DMS 273 (cell line): ENCODE measurements at regions not wholly inside any gene's neighbourhood (a gene's known extent, or its start where the extent isn't known, plus 50 kb on each side); places are given as distances from the start of the nearest gene placed in this dataset.
A peak's percentile ranks its signal among the peaks of the same experiment; 100 is the strongest.
"Not testable (repeated sequence)": the region's sequence is repeated elsewhere in the genome, so short reads cannot be mapped to it uniquely, and the experiment has no call there.

ENCODE experiments used
- DNase-seq: peaks from one replicate; lab custom pipeline; 2025; ENCODE audit not compliant: unreplicated experiment; lab: John Stamatoyannopoulos, UW

DNA sequence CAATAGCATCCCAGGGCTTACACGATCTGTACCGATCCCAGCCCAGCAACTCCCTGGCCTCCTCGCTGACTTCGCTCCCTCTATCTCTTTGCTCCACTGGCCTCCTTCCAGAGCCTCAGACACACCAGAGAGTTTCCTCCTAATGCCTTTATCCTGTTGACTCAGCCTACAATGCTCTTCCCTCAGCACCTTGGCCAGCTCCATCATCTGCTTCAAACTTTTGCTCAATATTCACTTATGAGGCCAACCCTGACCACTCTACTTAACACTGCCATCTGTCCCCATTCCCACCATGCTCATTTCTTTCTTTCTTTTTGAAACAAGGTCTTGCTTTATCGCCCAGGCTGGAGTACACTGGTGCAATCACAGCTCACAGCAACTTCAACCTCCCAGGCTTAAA is 180.9 kb downstream of the CEP170 start:
- not testable (repeated sequence) for DNase-seq

DNA sequence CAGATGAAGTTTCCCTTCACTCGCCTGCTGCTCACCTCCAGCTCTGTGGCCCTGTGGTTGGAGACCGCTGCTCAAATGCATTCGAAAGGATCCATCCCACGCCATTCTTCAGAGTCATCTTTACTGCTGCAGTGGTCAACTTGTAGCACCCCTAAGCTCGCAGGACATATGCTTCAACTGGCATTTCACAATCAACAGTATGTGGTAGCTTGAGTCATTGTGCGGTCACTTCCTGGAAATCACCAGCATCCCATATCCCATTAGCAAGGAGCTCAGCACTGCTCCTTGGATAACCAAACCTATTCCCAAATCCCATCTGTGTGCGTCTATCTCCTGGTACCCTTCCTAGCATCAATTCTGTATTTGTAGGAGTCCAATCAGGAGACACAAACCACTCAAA is 188.0 kb downstream of the CEP170 start:
- DNase-seq, result not testable (repeated sequence)

DNA sequence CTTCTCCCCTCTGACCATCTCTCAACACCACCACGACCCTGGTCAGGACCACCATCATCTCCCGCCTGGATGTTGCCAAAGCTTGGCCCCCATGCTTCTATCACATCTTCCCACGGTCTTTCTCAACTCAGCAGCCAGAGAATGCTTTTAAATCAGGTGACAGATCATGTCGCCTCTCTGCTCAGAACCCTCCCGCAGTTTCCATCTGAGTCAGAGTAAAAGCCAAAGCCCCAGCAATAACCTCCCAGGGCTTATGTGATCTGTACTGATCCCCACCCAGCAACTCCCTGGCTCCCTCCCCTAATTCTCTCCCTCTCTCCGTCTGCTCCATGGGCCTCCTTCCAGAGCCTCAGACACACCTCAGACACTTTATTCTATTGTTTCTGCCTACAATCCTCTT is 193.1 kb downstream of the CEP170 start:
- DNase-seq, result not testable (repeated sequence)

DNA sequence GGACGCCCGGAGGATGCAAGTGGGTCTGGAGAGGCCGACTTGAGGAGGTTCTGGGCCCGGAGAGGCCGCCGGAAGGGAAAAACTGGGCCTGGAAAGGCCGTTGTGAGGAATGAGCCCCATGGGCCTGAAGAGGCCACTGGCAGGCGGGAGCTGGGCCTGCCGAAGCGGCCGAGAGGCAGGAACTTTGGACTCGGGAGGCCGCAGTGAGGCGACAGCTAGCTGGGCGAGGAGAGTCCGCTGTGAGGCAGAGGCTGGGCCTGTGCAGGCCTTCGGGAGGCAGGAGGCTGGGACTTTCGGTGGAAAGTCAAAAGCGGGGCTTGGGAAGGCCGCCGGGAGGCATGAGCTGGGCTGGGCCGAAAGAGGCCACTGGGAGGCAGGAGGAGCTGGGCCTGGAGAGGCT is 199.6 kb downstream of the CEP170 start:
- not testable (repeated sequence) for DNase-seq

DNA sequence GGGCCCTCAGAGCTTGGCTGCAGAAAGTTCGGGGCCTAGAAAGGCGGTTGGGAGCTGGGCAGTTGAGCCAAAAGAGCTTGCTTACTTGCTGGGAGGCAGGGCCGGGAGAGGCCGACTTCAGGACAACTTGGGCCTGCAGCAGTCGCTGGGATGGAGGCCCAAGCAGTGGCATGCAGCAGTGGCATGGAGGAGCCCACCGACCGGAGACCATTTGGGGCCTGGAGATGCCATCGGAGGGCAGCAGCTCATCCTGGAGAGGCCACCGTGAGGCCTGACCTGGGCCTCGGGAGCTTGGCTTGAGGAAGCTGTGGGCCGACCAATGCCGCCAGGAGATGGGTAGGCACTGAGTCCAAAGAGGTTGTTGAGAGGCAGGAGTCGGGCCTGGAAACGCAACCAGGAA is 200.0 kb downstream of the CEP170 start:
- not testable (repeated sequence) for DNase-seq

DNA sequence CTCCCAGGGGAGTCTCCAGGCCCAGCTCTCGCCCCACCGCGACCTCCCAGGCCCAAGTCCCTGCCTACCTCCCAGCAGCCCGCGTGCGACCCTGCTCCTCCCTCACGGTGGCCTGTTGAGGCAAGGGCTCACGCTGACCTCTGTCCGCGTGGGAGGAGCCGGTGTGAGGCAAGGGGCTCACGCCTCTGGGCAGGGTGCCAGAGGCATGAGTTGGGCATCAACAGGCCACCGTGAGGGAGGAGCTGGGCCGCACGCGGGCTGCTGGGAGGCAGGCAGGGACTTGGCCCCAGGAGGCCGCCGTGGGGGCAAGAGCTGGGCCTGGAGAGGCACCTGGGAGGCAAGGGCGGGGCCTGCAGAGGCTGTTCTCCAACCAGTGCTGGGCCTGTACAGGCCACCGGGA is 200.4 kb downstream of the CEP170 start:
- DNase-seq, result not testable (repeated sequence)

DNA sequence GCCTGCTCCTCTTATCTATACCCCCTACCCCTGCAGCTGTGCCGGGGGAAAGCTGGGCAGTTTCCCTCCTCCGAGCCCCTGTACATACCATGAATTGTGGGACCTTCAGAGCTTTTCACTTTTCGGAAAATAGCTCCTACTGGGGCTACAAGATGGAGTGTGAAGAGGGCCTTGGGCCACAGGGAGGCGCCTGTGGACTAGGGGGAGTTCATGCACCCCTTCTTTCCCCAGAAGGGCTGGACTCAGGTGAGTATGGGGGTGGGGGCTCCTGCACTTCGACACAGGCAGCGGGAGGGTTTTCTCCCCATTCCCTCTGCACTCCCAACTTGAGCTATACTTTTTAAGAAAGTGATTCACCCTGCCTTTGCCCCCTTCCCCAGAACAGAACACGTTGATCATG is 202.0 kb downstream of the CEP170 start:
- not testable (repeated sequence) for DNase-seq

DNA sequence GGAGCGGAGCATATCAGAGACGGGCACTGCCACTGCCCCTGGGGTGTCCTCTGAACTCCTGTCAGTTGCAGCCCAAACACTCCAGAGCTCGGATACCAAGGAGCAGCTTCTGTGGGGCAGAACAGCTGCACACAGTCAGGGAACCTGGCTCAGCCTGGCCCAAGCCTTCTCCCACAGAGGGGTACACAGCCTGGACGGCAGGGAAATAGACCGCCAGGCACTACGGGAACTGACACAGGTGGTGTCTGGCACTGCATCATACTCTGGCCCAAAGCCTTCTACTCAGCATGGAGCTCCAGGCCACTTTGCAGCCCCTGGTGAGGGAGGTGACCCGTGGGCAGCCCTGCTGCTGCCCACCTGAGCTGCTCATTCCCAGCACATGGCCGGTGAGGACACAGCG is 204.5 kb downstream of the CEP170 start:
- not testable (repeated sequence) for DNase-seq

DNA sequence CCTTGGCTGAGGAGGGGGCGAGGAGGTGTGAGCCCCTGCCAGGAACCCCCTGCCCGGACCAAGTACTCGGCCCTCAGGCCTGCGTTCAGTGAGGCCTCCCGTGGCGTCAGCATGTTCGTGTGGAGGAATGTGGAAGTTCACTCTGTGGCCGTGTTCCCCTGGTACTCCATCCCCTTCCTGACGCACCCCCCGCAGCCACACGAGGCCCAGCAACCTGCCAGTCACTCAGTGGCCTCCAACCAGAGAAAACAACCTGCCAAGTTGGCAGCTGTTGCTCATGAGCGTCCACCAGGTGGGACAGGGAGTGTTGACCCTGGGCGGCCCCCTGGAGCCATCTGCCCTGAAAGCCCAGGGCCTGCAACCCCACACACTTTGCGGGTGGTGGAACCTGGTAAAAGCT is 205.4 kb downstream of the CEP170 start:
- not testable (repeated sequence) for DNase-seq

DNA sequence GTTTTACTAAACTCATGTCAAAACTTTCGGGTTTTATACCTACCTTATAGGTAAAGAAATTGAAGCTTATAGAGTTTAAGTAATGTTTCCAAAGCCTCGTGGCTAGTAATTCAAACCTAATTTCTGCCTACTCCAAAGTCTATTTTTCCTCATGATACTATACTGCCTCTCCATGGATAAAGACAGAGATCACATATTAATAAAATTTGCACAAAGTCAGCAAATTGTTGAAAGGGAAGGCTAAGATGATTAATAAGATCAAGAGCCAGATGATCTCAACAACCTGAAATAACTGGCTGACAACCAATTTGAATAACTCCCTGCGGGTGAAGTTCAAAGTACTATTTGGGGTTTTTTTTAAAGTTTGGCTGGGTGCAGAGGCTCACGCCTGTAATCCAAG is 233.7 kb downstream of the CEP170 start:
- DNase-seq, result not testable (repeated sequence)

DNA sequence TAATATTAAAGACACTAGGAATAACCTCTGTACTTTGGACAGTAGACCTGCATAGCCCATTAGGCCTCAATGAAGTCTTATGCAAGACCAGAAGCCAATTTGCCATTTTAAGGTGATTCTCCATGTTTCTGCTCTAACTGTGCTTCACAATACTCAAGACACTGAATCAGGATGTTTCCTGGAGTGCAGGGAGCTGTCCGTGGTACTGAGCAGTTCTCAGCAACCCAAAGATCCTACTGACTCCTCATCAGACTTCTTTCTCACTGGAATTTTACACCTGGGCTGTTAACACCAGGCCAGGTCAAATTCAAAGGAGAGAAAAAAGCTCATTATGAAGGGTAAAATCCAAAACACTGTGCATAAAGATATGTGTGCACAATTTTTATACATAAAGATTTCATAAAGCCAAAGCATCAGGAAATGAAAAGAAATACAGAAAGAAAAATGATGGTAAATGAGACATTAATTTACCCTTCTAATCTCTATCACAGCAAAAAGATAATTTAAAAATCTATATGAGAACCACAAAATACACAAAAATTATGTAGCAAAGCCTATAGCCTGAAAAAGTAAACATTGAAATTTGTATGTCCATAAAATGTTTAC is 235.9 kb downstream of the CEP170 start:
- not testable (repeated sequence) for DNase-seq

DNA sequence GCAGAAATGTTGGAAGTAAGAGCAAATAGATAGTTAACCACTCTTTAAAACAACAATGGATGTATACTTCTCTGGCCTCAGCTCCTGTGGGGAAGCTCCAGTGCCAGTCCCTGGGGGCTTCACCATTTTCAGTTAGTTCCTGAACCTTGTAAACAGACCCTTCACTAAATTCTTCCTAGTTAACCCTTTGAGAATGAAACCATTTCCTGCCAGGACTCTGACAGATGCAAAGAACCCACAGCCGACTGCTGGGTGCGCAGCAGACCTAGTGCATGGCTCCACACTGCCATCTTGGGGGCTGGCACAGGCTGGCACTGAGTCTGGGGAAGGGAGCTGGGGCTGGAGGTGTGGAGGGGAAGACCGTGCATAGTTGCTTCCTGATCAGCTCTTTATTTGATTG is 244.4 kb downstream of the CEP170 start:
- not testable (repeated sequence) for DNase-seq

DNA sequence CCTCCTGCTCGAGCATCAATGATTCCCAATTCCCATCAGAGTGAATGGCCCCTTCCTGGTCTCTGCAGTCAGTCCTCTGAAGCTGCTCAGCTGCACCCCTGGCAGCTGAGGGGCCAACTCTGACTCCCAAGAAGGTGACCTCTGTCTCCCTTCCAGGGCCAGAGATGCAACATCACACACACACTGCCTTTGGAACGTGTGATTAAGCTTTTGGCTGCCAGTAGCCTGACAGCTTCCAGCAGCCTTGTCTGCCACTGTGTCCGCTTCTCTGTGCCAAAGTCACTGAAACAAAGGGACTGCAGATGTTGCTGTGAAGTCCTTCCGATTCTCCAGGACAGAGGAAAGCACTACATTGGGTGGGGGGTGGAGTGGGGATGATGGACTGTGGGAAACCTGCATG is 254.1 kb downstream of the CEP170 start:
- not testable (repeated sequence) for DNase-seq

DNA sequence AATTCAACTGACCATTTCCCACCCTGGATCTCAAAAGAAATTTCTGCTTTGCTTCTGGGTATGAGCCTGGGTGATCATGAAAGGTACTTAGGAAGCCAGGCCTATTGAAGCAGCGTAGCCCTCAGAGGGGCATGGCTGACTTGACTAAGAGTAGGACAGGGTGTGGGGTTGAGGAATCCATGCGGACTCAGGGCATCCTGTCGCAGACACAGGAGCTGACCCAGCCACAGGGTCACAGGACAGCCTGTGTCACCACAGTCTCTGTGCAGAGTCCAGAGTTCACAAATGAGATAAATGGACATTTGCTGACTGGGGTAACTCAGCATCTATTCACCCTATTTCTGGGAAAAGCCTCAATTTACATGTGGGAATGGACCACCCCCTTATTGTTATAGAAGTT is 262.3 kb downstream of the CEP170 start:
- DNase-seq, result not testable (repeated sequence)

DNA sequence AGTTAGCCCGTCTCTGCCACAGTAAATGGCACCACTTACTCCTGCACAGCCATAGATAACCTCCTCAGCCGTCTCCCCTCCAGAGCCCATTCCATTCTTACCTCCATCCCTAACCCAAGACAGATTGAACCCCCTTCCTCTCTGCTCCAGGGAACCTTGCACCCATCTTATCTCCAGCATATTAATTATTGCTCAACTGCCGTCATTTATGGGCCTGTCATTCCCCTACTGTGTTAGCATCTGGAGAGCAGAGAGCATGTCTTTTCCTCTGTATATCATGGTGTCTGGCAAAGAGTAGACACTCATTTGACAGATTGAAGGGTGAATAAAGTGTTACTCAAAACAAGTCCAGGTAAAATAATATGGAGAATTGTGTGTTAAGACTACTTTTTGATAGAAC is 270.0 kb downstream of the CEP170 start:
- DNase-seq, result not testable (repeated sequence)

DNA sequence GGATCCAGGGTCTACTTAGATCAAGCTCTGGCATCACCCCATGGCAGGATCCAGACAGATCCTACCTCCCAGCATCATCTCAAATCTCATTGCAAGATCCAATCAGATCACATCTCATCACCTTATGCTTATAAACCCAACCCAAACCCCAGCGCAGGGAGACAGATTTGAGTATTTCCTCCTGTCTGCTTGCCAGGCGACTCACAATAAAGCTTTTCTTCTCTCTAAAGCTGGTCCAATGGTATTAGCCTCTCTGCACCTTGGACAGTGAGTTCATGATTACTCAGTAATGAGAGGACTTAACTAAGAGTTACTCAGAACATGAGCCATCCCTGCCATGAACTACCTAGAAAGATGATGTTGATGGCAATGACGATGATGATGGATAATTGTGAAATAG is 281.7 kb downstream of the CEP170 start:
- not testable (repeated sequence) for DNase-seq

DNA sequence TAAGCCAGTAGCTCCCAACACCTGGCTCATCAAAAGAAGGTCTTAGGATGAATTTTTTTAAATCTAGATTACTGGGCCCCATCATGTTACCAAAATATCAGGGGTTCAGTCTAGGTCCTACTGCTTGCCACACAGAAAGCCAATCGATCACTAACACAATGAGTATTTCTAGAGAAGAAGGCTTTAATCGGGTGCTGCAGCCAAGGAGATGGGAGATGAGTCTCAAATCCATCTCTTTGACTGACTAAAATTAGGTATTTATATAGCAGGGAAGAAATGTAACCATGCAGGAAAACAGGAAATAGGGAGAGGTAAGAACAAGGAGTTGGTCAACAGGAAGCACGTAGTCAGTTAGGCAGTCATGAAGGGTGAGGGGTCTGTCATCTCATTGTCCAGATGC is 288.2 kb downstream of the CEP170 start:
- DNase-seq, result no peak

DNA sequence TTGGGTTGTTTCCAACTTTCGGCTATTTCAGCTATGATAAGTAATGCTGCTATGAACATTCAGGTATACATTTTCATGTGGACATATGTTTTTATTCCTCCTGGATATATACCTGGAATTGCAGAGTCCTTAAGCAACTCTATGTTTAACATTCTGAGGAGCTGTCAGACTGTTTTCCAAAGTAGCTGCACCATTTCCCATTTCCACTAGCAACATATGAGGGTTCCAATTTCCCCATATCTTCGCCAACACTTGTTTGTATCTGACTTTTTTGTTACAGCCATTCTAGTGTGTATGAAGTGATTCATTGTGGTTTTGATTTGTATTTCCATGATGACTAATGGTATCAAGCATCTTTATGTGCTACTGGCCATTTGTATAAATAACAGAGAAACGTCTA is 295.7 kb downstream of the CEP170 start:
- DNase-seq, result not testable (repeated sequence)

DNA sequence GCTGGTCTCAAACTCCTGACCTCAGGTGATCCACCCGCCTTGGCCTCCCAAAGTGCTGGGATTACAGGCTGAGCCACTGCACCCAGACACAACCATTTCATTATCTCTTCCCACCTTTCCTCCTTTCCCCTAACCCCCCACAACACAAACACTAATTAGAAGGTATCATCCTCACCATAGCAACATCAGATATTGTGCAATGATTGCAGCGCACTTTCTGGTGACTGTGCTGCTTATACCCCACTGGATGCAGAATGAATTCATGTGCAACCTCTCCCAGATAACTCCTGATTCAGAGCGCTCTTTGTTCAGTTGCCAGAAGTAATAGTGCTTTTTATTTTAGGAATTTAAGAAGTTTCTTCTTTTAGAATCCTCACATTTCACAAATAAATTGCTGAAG is 300.1 kb downstream of the CEP170 start:
- not testable (repeated sequence) for DNase-seq

DNA sequence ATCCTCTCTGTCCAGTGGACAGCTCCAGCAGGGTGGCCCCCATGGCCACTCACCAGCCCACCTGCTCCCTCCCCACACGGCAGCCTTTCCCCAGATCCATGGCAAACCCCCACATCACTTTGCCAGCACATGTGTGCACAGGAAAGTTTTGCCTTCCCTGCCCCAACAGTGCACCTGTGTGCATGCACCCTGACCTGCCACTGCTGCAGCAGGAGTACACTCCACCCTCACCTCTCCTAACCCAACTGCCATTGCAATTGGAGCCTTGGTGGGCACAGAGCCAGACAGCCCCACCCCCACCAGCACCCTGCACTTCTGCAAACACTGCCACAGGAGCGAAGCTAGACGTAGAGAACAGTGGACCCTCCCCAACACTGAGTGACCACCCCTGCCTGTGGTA is 308.9 kb downstream of the CEP170 start:
- no peak for DNase-seq

DNA sequence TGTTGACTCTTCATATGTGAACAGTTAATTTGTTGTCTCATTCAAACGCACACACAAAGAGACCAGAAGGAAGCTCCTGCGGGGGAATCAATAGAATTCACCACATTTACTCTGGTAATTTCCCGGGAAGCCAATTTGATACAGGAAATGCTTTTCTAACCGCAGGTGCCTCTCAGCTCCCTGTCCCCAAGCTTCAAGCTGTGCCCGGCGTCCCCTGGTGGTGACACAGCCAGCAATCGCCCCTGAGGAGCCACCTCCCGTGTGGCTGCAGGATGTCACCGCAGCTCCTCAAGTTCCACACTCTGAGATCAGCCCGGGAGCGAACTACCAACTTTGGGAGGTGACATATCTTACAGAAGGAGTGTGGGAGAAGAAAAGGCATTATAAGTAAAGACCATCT is 318.4 kb downstream of the CEP170 start:
- DNase-seq, result peak; percentile 3

DNA sequence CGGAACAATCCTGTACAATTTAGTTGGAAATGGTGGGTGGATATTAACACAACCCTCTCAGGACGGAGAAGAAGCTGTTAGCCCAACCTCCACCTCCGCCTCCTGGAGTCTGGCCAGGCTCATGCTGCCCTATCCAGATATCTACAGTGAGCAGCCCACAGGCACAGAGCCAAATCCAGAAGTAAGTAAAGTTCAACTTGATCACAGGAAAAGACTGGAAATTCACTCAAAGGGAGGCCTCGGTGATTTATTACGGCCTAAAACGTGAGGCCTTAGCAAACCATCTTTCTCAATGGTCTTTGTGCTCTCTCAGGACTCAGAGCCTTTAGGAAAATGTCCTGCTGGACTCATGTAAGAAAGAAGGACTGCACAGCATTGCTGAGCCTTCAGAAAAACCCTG is 330.4 kb downstream of the CEP170 start:
- DNase-seq, result not testable (repeated sequence)

DNA sequence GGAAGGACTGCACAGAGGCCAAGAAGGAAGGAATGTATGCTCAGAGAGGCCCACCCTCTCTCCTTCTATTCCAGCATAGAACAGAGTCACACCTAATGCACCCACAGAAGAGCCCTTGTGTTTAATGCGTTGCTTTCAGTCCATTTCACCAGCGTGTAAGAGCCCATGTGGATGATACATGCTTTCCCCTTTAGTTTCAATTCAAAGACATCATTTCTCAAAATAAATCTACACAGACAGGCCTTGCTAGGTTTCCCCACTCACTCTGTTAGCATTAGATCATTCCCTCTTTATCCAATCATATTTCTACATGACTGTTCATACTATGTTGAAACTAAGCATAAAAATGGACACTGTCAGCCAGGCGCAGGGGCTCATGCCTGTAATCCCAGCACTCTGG is 331.5 kb downstream of the CEP170 start:
- not testable (repeated sequence) for DNase-seq
